ENCODE measurements at regions not wholly inside any gene's neighbourhood (a gene's known extent, or its start where the extent isn't known, plus 50 kb on each side); places are given as distances from the start of the nearest gene placed in this dataset.
"Not testable (repeated sequence)": the region's sequence is repeated elsewhere in the genome, so short reads cannot be mapped to it uniquely, and the experiment has no call there.

DNA sequence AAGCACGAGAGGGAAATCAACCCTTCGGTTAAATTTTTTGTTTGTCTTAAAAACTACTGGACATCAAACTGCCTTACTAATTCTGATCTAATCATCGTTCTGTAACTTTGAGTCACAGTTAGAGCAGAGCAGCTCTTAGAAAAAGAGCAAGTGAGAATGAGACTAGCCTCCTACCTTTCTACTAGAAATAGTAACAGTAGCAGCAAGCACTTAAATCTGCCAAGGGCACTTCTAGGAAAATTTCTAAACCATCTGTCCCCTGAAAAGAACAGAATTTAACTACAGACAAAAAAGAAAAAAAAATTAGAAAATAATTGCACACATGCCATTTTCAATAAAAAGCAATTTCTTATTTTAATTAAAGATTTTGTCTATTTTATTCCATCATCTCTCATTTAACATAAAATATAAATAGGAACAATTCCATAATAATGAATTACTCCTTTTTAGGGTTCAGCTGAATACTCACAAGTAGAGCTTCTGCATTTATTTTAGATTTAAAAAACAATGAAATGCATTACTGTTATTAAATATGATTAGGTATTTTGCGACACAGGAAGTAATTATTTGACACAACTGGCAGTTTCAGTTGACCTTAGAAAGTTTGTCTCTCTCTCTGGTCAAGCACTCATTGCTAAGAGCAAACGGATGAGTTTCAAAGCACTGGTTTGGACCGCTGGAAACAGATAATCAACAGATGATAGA is 250.8 kb upstream of the SOX9 start:
- no peak for DNase-seq (ENCODE audit: low spot score)

DNA sequence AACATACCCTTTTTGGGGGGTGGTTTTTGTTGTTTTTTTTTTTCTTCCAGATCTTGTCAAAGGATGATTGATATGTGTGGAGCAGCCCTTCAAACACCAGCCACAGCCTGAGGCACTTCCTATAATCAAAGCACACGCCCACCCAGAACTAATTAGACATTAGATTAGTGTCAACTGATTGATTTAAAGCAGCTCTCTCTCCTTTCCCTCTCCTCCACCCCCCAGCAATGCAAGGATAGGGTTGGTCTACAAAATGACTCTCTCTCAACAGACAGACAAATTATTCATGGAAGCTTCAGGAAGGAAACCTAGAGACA is 250.3 kb upstream of the SOX9 start:
- DNase-seq (ENCODE audit: low spot score), result no peak

DNA sequence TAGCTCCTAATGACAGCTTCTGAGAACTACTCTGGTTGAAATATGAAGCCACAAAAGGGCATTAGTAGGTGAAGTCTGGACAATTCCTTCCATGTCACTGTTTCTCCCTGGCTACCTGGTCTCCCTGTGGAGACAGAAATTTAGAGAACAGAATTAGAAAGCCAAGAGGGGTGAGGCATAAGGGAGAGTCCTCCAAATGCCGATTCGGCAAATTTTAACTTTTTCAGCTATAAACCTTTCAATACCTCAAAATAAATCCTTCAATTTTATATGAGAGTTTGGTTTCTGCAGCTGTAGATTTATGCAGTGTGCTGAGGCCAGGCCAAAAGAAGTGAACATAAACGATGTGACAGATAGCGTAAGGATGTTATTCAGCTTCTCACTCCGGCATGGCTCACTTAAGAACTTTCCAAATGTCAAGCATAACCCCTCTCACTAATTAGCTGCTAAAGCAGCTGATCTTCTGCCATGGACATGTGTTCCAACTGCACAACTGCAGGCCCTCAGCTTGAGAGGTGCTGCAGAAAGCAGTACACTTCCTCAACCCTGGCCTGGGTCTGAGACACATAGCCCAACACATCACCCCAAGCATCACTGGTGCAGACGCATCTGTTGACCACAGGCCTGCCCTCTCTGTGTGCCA is 247.9 kb upstream of the SOX9 start:
- no peak for DNase-seq (ENCODE audit: low spot score)

DNA sequence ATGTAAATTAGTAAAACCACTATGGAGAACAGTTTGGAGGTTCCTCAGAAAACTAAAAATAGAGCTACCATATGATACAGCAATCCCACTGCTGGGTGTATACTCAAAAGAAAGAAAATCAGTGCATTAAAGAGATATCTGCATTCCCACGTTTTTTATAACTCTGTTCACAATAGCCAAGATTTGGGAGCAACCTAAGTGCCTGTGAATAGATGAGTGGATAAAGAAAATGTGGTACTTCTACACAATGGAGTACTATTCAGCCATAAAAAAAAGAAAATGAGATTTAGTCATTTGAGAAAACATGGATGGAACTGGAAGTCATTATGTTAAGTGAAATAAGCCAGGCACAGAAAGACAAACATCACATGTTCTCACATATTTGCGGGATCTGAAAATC is 246.0 kb upstream of the SOX9 start:
- DNase-seq (ENCODE audit: low spot score), result not testable (repeated sequence)

DNA sequence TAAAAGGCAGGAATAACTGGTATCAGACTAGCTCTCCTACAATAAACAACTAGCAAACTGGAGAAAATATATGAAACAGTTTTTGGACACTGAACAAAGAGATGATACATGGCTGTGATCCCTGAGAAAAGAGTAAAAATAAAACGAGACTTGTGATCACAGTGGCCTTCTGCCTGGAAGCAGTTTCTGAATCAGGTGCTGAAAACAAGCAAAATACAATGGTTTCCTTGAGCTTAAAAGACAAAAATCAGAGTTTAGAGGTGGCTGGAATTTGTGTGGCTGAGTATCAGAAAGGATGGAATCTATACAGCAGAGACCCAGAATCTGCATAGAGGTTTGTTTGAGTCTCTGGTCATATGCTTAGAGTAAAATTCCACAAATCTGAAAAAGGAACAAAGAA is 242.5 kb upstream of the SOX9 start:
- DNase-seq (ENCODE audit: low spot score), result no peak

DNA sequence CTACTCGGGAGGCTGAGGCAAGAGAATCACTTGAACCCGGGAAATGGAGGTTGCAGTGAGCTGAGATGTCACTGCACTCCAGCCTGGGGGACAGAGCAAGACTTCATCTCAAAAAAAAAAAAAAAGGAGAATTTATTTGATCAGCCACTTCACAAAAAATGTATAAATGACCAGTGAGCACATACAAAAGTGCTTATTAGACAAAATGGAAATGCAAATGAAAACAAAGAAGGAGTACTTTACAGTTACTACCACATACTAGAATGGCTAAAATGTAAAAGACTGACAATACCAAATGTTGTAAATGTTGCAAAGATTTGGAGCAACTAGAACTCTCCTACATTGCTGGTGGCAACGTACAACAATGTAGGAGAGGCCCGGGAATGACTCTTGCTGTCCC is 241.8 kb upstream of the SOX9 start:
- DNase-seq (ENCODE audit: low spot score), result no peak

DNA sequence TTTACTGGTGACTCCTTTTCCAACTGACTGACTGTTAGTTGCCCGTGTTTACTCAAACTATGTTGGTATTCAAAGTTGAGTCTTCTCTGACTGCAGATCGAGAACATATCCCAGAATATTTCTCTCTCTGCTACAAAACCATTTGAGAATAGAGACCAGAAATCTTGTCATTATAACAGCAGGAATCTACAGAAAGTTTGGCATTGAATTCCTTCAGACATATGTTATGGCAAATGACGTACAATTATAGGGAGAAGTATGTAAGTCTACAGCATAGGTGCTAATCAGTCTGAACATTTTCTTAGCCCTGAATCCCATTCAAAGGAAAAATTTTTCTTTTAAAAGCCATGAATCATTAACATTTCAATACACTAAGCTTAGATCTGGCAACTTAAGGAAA is 239.8 kb upstream of the SOX9 start:
- DNase-seq (ENCODE audit: low spot score), result no peak

DNA sequence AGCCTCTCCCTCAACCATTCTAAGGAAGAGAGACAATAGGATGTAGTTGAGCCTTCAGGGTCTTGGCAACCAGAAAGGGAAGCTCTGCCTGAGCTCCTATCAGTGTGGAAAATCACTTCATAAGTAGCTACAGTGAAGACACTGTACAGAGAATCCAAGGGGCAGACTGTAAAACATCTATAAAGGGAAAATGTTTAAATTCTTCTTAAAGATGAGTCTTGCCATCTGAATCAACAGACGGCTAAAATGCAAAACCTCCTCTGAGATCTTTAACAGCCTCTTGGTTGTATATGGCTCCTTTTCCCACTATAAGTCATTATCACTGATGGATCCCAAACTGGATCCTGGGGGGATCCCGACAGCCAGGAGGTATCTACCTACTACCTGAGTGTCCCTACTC is 239.2 kb upstream of the SOX9 start:
- DNase-seq (ENCODE audit: low spot score), result no peak

DNA sequence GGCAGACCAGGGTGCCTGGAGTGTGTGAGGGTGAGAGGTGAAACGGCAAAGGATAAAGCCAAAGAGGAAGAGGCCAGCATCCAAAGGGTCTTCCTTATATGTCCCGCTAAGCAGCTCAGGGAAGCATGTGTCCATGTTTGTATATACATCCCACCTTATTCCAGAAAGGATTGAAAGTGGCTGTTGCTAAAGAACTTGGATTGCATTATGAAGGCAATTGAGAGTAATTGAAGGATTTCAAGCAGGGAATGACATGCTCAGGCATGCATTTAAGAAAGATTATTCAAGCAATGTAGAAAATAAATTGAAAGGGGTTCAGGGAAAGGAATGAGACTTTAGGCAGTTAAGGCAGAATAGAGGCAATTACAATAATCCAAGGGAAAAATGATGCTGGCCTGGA is 237.6 kb upstream of the SOX9 start:
- DNase-seq (ENCODE audit: low spot score), result no peak

DNA sequence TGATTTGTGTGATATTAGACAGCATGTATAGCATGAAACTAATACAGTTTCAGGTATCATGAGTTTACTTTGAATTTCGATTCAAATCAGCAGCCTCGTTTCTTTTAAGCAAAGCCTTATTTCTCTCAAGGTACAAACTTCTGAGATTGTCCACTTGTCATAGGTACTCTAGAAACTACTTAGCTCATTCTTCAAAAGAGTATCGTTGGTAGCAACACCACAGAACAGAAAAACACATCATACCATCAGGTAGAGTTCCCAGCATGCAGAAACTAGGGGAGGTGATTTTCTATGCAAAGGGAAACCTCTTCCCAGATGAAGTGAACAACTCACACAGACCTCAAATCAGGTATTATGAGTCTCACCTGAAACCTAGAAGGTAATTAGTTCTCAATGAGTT is 237.0 kb upstream of the SOX9 start:
- no peak for DNase-seq (ENCODE audit: low spot score)

DNA sequence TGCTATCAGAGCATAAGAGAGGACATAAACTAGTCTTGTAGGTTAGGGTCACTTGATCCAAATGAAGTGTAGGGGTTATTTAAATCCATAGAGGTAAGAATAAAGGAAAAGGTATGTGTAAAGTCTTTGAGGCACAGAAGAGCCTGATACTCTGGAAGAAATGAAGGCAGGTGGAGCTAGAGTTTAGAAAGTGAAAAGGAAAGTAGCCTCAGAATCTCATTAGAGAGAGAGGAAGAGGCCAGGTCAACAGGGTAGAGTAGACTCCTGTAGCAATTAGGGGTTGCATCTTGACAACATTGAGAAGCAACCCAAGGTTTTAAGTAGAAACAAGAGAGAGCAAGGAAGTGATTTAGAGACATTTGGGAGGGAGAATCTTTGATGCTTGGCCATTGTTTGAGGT is 235.2 kb upstream of the SOX9 start:
- no peak for DNase-seq (ENCODE audit: low spot score)

DNA sequence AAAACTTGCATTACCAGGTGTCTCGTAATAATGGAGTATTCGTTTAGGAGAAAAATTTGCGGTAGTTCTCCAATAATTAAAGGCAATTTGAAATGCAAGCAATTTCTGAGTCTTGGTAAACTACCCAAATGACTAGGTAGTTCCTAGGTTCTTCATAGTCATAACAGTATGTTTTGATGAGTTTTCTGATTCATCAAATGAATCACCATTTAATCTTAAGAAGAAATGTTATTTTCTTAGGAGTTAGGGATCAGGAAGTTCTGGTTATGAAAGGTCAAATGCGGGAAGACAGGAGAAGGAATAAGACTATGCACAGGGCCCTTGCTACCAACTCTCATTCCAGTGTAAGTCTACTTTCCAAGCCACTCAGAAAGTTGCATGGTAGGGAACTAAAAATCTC is 221.5 kb upstream of the SOX9 start:
- DNase-seq (ENCODE audit: low spot score), result peak; percentile 29

DNA sequence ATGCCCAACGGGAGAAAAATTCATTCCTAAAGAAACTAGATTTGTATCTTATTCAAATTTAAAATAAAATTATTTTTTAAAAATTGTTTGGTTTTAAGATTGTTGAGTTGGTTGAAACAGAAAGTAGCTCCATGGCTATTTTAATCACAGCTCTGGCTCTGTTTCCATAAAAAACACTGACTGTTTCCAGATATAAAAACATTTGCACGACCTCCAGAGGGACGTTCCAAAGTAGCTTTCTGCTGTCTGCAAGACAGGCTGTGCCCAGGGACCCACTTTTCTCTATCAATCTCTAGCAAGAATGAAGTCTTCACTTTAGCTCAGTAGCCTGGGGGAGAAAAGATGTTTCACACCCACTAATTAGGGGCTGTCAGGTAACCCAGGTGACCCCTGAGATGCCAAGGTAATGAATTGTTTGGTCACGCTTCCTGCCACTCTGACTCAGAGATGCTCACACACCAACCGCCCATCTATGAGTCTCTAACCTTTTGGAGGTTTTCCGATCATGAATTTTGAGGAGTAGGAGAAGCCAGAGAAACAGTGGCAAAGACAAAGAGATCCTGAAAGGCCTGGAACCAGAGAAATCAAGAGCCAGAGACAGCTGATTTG is 220.1 kb upstream of the SOX9 start:
- DNase-seq (ENCODE audit: low spot score), result no peak

DNA sequence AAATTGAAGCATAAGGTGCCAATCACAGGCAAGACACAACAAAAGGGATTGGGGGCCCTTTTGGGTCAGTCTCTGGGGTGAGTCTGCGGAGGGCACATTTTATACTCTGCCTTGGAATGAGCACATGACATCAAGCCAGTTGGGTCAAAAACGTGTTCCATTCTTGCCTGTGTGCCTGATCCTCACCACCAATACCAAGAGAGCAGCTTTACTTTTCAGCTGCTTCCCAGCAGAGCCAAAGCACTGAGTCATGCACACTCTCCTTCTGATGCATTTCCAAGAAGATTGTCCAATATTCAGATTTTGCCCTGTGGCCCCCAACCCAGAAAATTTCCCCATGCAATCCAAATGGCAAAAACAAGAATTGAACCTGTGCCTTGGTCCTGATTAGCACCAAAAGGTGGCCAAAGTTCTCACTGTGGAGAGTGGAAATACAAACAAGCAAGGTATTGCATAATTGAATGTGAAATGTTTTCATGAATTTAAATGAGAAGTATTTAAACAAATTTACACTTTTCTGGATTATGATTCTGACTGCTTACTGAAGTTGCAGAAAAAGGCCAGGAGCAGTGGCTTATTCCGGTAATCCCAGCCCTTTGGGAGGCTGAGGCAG is 217.8 kb upstream of the SOX9 start:
- no peak for DNase-seq (ENCODE audit: low spot score)

DNA sequence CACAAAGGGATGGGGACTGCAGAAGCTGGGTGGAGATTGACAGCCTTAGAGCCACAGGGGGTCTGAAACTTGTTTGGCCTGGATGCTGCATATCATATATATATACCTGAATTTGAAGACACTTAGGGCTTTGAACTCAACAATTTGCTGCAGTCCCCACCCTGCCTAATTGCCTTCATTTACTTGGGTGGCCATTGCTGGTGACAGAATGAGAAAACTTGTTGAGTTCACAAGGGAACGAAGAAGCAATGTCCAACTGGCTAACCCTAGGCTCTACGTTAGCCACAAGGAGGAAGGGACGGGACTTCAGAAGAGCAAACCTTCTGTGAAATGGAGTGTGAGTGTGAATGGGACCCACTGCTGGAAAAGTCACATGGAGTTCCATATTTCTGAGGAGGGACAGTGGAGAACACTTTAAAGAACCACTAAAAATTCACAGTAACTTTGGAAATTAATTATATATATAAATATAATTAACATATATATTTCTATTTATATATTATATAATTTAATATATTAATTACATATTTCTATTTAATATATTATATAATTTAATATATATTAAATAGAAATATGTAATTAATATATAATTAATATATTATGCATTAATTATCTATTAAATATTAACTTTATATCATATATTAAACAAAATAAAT is 215.3 kb upstream of the SOX9 start:
- DNase-seq (ENCODE audit: low spot score), result no peak

DNA sequence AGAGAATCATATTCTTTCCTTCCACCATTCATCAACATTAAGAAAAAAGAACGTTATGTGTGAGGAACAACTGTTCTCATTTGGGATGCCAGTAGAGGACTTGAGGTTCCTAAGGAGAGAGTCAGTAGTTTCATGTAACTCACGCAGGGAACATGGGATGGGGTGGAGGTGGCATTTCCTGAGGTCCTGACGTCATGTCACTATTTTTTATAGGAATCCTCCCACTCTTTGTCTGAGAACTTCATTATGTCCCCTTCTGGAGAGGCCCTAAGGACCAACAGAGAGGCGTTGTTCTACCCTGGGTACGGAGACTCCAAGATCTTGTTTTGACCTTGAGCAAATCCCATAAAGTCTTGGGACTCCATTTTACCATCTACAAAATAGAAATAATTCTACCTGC is 211.7 kb upstream of the SOX9 start:
- no peak for DNase-seq (ENCODE audit: low spot score)

DNA sequence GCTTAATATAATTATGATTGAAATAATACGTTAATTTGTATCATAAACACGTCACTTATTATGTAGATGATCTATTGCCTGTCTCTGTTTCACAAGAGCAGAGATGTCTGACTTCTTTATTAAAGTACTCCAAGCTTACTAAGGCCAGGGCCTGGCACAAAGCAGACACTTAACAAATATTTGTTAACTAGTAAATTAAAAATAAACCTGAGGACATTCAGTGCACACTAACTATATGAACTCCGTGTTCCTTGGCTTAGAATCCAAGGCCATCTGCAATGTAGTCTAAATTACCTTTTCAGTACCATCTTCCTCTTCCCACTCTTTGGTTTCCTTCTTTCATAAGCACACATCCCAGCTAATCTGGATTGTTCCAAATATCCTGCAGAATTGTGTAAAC is 210.8 kb upstream of the SOX9 start:
- DNase-seq (ENCODE audit: low spot score), result no peak

DNA sequence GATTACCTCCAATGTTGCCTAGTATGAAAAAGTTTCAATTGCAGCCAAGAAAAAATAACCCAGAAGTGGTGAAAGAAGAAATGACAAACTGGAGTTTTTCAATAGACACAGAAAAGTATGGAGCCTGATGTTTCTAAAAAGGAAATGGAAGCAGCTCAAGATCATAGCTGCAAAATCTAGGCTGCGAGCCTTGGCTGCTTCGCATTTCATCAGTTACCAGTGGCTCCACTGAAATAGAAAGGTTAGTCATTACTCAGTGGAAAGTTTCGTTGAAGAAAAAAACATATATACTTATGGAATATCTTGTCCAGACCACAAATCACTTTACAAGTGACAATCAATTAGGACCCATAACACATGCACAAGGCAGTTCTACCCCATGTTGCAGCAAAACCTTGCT is 206.8 kb upstream of the SOX9 start:
- no peak for DNase-seq (ENCODE audit: low spot score)

DNA sequence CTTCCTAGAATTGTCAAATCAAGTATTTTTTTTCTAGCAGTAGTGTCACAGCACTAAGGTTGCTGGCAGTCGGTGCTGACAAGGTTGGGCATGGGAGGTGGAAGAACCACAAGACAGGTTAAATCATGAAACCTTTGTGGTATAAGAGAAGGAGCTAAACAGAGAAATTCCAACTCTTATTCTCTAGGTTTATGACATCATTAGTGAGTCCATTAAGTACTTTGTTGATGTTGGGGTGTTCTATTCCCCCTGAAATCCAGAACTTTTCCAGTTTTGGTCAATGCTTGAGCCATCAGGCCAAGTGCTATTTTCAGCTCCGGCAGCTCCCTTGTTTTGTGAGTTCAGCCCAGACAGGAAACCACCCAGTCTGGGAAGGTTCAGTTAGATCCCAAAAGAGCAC is 206.0 kb upstream of the SOX9 start:
- DNase-seq (ENCODE audit: low spot score), result no peak

DNA sequence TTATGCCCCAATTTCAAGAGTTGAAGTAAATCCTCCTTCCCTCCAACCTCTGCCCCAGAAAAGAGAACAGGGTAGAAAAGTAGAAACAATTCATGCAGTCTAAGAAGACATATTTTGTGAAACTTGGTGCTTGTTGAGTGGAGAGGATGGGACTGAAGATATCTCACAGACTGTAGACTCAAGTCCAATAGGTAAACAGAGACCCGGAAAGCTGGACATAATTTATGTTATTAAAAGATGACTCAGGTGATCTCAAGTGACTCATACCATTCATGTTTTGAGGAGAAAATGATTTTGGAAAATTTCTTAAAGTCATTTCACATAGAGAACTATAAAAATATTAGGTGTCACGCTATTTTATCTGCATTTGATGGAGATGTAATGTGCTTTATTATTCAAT is 203.1 kb upstream of the SOX9 start:
- DNase-seq (ENCODE audit: low spot score), result no peak

DNA sequence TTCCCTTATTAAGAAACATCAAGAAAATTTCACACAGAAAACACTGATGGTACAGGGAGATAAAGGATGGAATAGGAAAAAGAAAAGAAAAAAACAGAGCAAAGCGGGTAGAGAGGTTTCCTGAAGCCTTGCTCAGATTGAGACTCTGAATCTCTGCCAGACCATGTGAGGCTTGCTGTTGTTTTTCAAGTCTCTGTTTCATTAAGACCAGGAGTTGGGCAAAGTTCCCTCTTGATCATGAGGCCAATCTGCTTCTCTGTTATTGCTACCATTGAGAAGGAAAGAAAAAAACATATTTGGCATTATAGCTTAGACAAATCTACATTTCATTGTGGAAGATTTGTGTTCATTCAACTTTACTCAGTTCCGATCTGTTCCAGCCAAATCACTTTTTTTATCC is 201.6 kb upstream of the SOX9 start:
- no peak for DNase-seq (ENCODE audit: low spot score)

DNA sequence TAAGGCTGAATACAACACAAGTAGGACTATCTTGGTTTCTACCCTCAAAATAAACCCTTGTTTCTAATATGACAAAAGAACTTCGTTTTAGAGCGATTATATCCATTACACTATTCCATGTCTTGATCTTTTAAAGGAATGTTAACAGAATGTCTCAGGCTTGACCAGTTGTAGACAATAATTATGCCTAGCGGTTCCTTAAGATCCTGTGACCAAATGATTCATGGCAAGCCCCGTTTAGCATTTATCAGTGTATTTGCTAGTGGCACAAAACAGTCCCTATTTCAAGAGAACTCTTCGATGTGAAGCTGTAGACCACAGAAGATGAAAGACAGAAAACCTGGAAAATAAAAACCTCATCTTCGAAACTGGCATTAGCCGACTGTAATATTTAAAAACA is 200.9 kb upstream of the SOX9 start:
- no peak for DNase-seq (ENCODE audit: low spot score)

DNA sequence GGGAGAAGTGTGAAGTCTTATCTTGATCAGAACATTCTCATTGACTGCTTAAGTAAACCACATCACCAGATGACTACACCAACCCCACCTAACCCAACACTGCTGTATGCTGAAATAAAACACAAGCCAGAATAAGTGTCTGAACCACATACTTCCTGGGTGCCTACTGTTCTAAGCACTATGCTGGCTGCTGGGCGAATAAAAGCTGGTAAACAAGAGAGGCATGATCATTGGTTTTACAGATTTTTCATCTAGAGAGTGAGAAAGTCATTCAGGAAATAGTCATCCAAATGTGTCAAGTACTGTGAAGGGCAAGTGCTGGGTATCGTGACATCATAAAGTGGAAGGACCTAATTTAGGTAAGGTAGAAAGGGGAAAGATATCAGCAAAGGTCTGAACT is 199.0 kb upstream of the SOX9 start:
- DNase-seq (ENCODE audit: low spot score), result no peak
